GM12878 (cell line): ENCODE measurements at regions not wholly inside any gene's neighbourhood (a gene's known extent, or its start where the extent isn't known, plus 50 kb on each side); places are given as distances from the start of the nearest gene placed in this dataset.

Source experiments
- ATAC-seq: fragments of 200-7000 bp; cut with Tn5 transposase; 3 replicates; pipeline ENCODE4 v1.9.1; 2020; ENCODE audit warnings: mild to moderate bottlenecking, moderate library complexity
- BruUV-seq: library from RNA; stranded (reverse); fragments of 400-500 nt; replicated peaks from 2 replicates; lab custom pipeline; 2021; lab: Mats Ljungman, UMichigan
- CTCF ChIA-PET: fragments of 300-600 bp; sonication (Branson Sonifier 250); formaldehyde crosslinking; extraction: SDS; loops from one replicate; lab custom pipeline; 2021; ENCODE audit warnings: inconsistent platforms; lab: Yijun Ruan, JAX
- POLR2A ChIA-PET: fragments of 350-600 bp; formaldehyde crosslinking; extraction: SDS; loops from one replicate; lab custom pipeline; 2021; ENCODE audit warnings: inconsistent platforms; lab: Charles Lee
- RAD21 ChIA-PET: fragments of 300-600 bp; sonication (Branson Sonifier 250); formaldehyde crosslinking; loops from one replicate; lab custom pipeline; 2023; ENCODE audit warnings: antibody characterized with exemption; ENCODE audit not compliant: unreplicated experiment; lab: Charles Lee
- SMC1A ChIA-PET: fragments of 300-600 bp; sonication (Branson Sonifier 250); formaldehyde crosslinking; loops from one replicate; lab custom pipeline; 2023; ENCODE audit not compliant: unreplicated experiment, uncharacterized antibody; lab: Charles Lee
- DNase-seq: peaks from one replicate; pipeline ENCODE4 v3.0.0-alpha.2; 2011; ENCODE audit warnings: low read depth, low spot score
- FAIRE-seq: peaks from 3 replicates; lab custom pipeline; 2011; peaks lifted over from hg19 to GRCh38; lab: Jason Lieb, UNC
- H2AFZ ChIP-seq: 2 replicates; pipeline ENCODE4 v1.6.0; 2011; ENCODE audit warnings: low read depth, low read length, control low read depth; ENCODE audit not compliant: control insufficient read depth
- H3K27ac ChIP-seq: 2 replicates; pipeline ENCODE4 v1.5.1; 2011; ENCODE audit warnings: control low read depth; ENCODE audit not compliant: control insufficient read depth, insufficient read depth
- H3K27me3 ChIP-seq, 2 experiments: replicated peaks in 1 of 2; 2 replicates each; pipeline versions ENCODE4 v1.6.0 to v1.6.1; 2011; ENCODE audit warnings: low read length in 1 of 2; ENCODE audit not compliant: control insufficient read depth in 2 of 2, insufficient read depth in 2 of 2
- H3K36me3 ChIP-seq, 2 experiments: 2 replicates each; pipeline ENCODE4 v1.5.1; 2011; ENCODE audit warnings: low read length in 1 of 2; ENCODE audit not compliant: control insufficient read depth in 2 of 2, insufficient read depth in 2 of 2
- H3K4me1 ChIP-seq: 2 replicates; pipeline ENCODE4 v1.6.1; 2011; ENCODE audit warnings: mild to moderate bottlenecking, low read length, moderate library complexity, mixed read lengths; ENCODE audit not compliant: control insufficient read depth, insufficient read depth
- H3K4me2 ChIP-seq: 2 replicates; pipeline ENCODE4 v1.6.0; 2011; ENCODE audit warnings: control low read depth; ENCODE audit not compliant: control insufficient read depth, insufficient read depth
- H3K4me3 ChIP-seq: fragments of 200-600 bp; sonication (generic); 2 replicates; pipeline ENCODE4 v1.5.1; 2016
- H3K79me2 ChIP-seq: 2 replicates; pipeline ENCODE4 v1.6.0; 2011; ENCODE audit warnings: low read length; ENCODE audit not compliant: control insufficient read depth, insufficient read depth
- H3K9ac ChIP-seq: 2 replicates; pipeline ENCODE4 v1.8.0; 2011; ENCODE audit warnings: low read length, control low read depth, mixed read lengths; ENCODE audit not compliant: control insufficient read depth, insufficient read depth
- H3K9me3 ChIP-seq: replicated peaks from 3 replicates; pipeline ENCODE4 v1.5.1; 2011; ENCODE audit warnings: mild to moderate bottlenecking, low read length; ENCODE audit not compliant: control insufficient read depth, insufficient read depth
- H4K20me1 ChIP-seq: 2 replicates; pipeline ENCODE4 v1.6.0; 2011; ENCODE audit not compliant: control insufficient read depth, insufficient read depth
- BRCA1 ChIP-seq: IDR thresholded peaks from 2 replicates; pipeline ENCODE4 v1.6.1; 2011; ENCODE audit warnings: low read depth, low read length, improper control_type of control experiment
- CREM ChIP-seq: IDR thresholded peaks from 2 replicates; pipeline ENCODE4 v1.6.1; 2014; ENCODE audit warnings: antibody characterized with exemption, low read depth
- E2F8 ChIP-seq: fragments of 450-650 bp; IDR thresholded peaks from 2 replicates; pipeline ENCODE4 v1.6.1; 2018; ENCODE audit warnings: mild to moderate bottlenecking, low read depth, moderate library complexity; ENCODE audit not compliant: partially characterized antibody
- IKZF2 ChIP-seq, 2 experiments: fragments of 450-650 bp; IDR thresholded peaks; 2 replicates each; pipeline ENCODE4 v1.6.1; 2017; ENCODE audit warnings: mild to moderate bottlenecking in 2 of 2, moderate library complexity in 2 of 2
- MEF2A ChIP-seq: IDR thresholded peaks from 2 replicates; pipeline ENCODE4 v1.6.1; 2011; ENCODE audit warnings: low read depth, mild to moderate bottlenecking, low read length, moderate library complexity; ENCODE audit not compliant: insufficient read depth
- NKRF ChIP-seq: fragments of 450-650 bp; conservative IDR thresholded peaks from 2 replicates; pipeline ENCODE4 v1.6.1; 2017; ENCODE audit warnings: mild to moderate bottlenecking, moderate library complexity
- SMAD1 ChIP-seq: fragments of 450-650 bp; IDR thresholded peaks from 2 replicates; pipeline ENCODE4 v1.6.1; 2018; ENCODE audit warnings: mild to moderate bottlenecking, low read depth; ENCODE audit not compliant: partially characterized antibody
- TBL1XR1 ChIP-seq: IDR thresholded peaks from 2 replicates; pipeline ENCODE4 v1.6.1; 2012; ENCODE audit warnings: low read depth, low read length, improper control_type of control experiment
- YBX1 ChIP-seq: fragments of 450-650 bp; IDR thresholded peaks from 2 replicates; pipeline ENCODE4 v1.6.1; 2016; ENCODE audit warnings: antibody characterized with exemption
- ZBTB33 ChIP-seq: fragments of 450-650 bp; IDR thresholded peaks from 2 replicates; pipeline ENCODE4 v1.6.1; 2017; ENCODE audit warnings: mild to moderate bottlenecking
- ZNF687 ChIP-seq: fragments of 450-650 bp; IDR thresholded peaks from 2 replicates; pipeline ENCODE4 v1.6.1; 2017; ENCODE audit warnings: mild to moderate bottlenecking, moderate library complexity
- WGBS: methylation state at CpG from one replicate; pipeline ENCODE4 v1.1.6; 2016; ENCODE audit warnings: low lambda C conversion rate; ENCODE audit not compliant: insufficient replicate concordance, insufficient coverage; ENCODE audit errors: missing lambda C conversion rate; 5-methylcytosine and 5-hydroxymethylcytosine counted together
- in situ Hi-C: fragments of 300-500 bp; cut with MboI; formaldehyde crosslinking; loops from 9 replicates; pipeline ENCODE4 v1.14.3; 2018; ENCODE audit warnings: mixed read lengths
- intact Hi-C: fragments of 100-400 bp; cut with micrococcal nuclease; formaldehyde crosslinking; loops from one replicate; pipeline ENCODE4 v1.14.2; 2022; ENCODE audit not compliant: unreplicated experiment

- TF ChIP-seq IKZF2 (IDR thresholded peaks at IDR 0.05) (no peak), CREM (no peak), NKRF (no peak), MEF2A (no peak)
Observed at GRCh38 chr1:14435368-14436023, 163.0 kb upstream of the KAZN start (continued).

- Histone ChIP-seq H3K4me3 (no peak overlapping the region), H3K9ac (no peak overlapping the region), H4K20me1 (no peaks in the 10 kb centered on the region), H3K36me3 (no peaks in the 10 kb centered on the region), H2AFZ (no peak overlapping the region), H3K79me2 (no peaks in the 10 kb centered on the region), H3K4me1 (no peaks in the 10 kb centered on the region), H3K4me2 (no peak overlapping the region), H3K27ac (no peak overlapping the region), H3K9me3 (no peaks in the 10 kb centered on the region), H3K27me3 (no peaks in the 10 kb centered on the region)
- 46% methylated on average over 13 of the region's 13 CpGs for WGBS
- in situ Hi-C loops (no loop called here), intact Hi-C loops (no loop called here)
- RAD21 ChIA-PET = interaction anchor here (0.7 to 0.9 kb wide), 2 partner anchors 48 to 163 kb away, joined by 3 read pairs; no protein-coding TSS in a partner anchor
- CTCF ChIA-PET = interaction anchor here (0.9 kb wide), 1 partner anchor 11 kb away, joined by 3 read pairs; no protein-coding TSS in a partner anchor
- POLR2A ChIA-PET = interaction anchor here (0.7 kb wide), 1 partner anchor 1798 kb away, joined by 4 read pairs; no protein-coding TSS in a partner anchor
- no TSS peak for BruUV-seq
- no peak for DNase-seq
- ATAC-seq = no peak
- FAIRE-seq = no peak
- SMC1A ChIA-PET = interaction anchor here (1.8 kb wide), 1 partner anchor 14 kb away, joined by 3 read pairs; no protein-coding TSS in a partner anchor
- TF ChIP-seq YBX1 (no peak), SMAD1 (no peak), ZNF687 (no peak), TBL1XR1 (no peak), BRCA1 (no peak), E2F8 (no peak), ZBTB33 (no peak)
Observed at GRCh38 chr1:14437417-14437918, 161.0 kb upstream of the KAZN start.
